Ishikawa (cell line): ENCODE measurements at regions not wholly inside any gene's neighbourhood (a gene's known extent, or its start where the extent isn't known, plus 50 kb on each side); places are given as distances from the start of the nearest gene placed in this dataset.

Experiments used
- CEBPB ChIP-seq: IDR thresholded peaks from 2 replicates; pipeline ENCODE4 v1.6.1; 2012
- CREB1 ChIP-seq: IDR thresholded peaks from 2 replicates; pipeline ENCODE4 v1.6.1; 2012; ENCODE audit warnings: low read depth
- EP300 ChIP-seq: IDR thresholded peaks from 2 replicates; pipeline ENCODE4 v1.6.1; 2012; ENCODE audit warnings: borderline replicate concordance
- FOXM1 ChIP-seq: IDR thresholded peaks from 2 replicates; pipeline ENCODE4 v1.6.1; 2012; ENCODE audit warnings: low read depth, borderline replicate concordance
- NFIC ChIP-seq: IDR thresholded peaks from 2 replicates; pipeline ENCODE4 v1.6.1; 2012
- RAD21 ChIP-seq: IDR thresholded peaks from 2 replicates; pipeline ENCODE4 v1.6.1; 2012; ENCODE audit warnings: low read depth
- TAF1 ChIP-seq: IDR thresholded peaks from 2 replicates; pipeline ENCODE4 v1.6.1; 2012; ENCODE audit warnings: low read depth, mild to moderate bottlenecking
- TEAD4 ChIP-seq: IDR thresholded peaks from 2 replicates; pipeline ENCODE4 v1.6.1; 2012
- YY1 ChIP-seq: IDR thresholded peaks from 2 replicates; pipeline ENCODE4 v1.6.1; 2012; ENCODE audit warnings: low read depth
- ZBTB7A ChIP-seq: IDR thresholded peaks from 2 replicates; pipeline ENCODE4 v1.6.1; 2012; ENCODE audit warnings: low read depth
- TF ChIP-seq, protein P1 (sequence below): IDR thresholded peaks from 2 replicates; pipeline ENCODE4 v1.6.1; 2012
- TF ChIP-seq, protein P2 (sequence below): IDR thresholded peaks from 2 replicates; pipeline ENCODE4 v1.6.1; 2012; ENCODE audit warnings: low read depth, mild to moderate bottlenecking
- TF ChIP-seq, protein P3 (sequence below): IDR thresholded peaks from 2 replicates; pipeline ENCODE4 v1.6.1; 2012

DNA sequence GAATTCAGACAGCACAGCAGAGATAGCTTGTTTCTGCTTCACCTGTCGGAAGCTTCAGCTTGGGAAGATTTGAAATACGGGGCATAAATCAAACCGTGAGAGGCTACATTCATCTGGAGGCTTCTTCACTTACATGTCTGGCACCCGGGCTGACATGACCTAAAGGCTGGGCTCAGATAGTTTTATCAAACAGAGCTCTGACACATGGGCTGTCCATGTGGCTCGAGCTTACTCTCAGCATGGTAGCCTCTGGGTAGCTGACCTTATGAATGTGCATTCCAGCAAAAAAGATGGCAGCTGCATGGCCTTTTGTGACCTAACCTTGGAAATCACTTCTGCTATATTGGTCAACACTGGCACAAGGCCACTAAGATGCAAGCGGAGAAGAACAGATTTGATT, 414.5 kb downstream of the NDFIP2 start:
- no peak for TF ChIP-seq CREB1
- TF ChIP-seq, protein P1, sequence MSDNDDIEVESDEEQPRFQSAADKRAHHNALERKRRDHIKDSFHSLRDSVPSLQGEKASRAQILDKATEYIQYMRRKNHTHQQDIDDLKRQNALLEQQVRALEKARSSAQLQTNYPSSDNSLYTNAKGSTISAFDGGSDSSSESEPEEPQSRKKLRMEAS = no peak
- no peak for TF ChIP-seq EP300
- TF ChIP-seq, protein P2, sequence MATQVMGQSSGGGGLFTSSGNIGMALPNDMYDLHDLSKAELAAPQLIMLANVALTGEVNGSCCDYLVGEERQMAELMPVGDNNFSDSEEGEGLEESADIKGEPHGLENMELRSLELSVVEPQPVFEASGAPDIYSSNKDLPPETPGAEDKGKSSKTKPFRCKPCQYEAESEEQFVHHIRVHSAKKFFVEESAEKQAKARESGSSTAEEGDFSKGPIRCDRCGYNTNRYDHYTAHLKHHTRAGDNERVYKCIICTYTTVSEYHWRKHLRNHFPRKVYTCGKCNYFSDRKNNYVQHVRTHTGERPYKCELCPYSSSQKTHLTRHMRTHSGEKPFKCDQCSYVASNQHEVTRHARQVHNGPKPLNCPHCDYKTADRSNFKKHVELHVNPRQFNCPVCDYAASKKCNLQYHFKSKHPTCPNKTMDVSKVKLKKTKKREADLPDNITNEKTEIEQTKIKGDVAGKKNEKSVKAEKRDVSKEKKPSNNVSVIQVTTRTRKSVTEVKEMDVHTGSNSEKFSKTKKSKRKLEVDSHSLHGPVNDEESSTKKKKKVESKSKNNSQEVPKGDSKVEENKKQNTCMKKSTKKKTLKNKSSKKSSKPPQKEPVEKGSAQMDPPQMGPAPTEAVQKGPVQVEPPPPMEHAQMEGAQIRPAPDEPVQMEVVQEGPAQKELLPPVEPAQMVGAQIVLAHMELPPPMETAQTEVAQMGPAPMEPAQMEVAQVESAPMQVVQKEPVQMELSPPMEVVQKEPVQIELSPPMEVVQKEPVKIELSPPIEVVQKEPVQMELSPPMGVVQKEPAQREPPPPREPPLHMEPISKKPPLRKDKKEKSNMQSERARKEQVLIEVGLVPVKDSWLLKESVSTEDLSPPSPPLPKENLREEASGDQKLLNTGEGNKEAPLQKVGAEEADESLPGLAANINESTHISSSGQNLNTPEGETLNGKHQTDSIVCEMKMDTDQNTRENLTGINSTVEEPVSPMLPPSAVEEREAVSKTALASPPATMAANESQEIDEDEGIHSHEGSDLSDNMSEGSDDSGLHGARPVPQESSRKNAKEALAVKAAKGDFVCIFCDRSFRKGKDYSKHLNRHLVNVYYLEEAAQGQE = no peak
- no peak for TF ChIP-seq ZBTB7A
- no peak for TF ChIP-seq YY1
- TF ChIP-seq CEBPB = no peak
- no peak for TF ChIP-seq RAD21
- TF ChIP-seq TEAD4 = no peak
- no peak for TF ChIP-seq NFIC
- no peak for TF ChIP-seq FOXM1
- TF ChIP-seq, protein P3, sequence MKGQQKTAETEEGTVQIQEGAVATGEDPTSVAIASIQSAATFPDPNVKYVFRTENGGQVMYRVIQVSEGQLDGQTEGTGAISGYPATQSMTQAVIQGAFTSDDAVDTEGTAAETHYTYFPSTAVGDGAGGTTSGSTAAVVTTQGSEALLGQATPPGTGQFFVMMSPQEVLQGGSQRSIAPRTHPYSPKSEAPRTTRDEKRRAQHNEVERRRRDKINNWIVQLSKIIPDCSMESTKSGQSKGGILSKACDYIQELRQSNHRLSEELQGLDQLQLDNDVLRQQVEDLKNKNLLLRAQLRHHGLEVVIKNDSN = no peak
- TF ChIP-seq TAF1 = no peak
